Astrocyte (in vitro differentiated cells and primary cell): ENCODE measurements at regions not wholly inside any gene's neighbourhood (a gene's known extent, or its start where the extent isn't known, plus 50 kb on each side); places are given as distances from the start of the nearest gene placed in this dataset.

Experiments used
- DNase-seq: peaks from one replicate; pipeline ENCODE4 v3.0.0-alpha.2; 2010; ENCODE audit warnings: low read depth
- FAIRE-seq: peaks from 2 replicates; lab custom pipeline; 2011; peaks lifted over from hg19 to GRCh38; lab: Jason Lieb, UNC
- H2AFZ ChIP-seq: 2 replicates; pipeline ENCODE4 v1.6.0; 2012; ENCODE audit warnings: low read depth, low read length, inconsistent platforms
- H3K27ac ChIP-seq: 2 replicates; pipeline ENCODE4 v1.5.1; 2011; ENCODE audit warnings: low read depth, low read length, inconsistent platforms
- H3K27me3 ChIP-seq: 2 replicates; pipeline ENCODE4 v1.6.0; 2011; ENCODE audit warnings: low read length, inconsistent platforms; ENCODE audit not compliant: insufficient read depth
- H3K36me3 ChIP-seq: 2 replicates; pipeline ENCODE4 v1.5.1; 2011; ENCODE audit warnings: low read length, inconsistent platforms; ENCODE audit not compliant: insufficient read depth
- H3K4me1 ChIP-seq: 2 replicates; pipeline ENCODE4 v1.5.1; 2011; ENCODE audit warnings: low read length, inconsistent platforms; ENCODE audit not compliant: insufficient read depth
- H3K4me2 ChIP-seq: 2 replicates; pipeline ENCODE4 v1.6.0; 2012; ENCODE audit warnings: low read length, inconsistent platforms
- H3K4me3 ChIP-seq: 2 replicates; pipeline ENCODE4 v1.5.1; 2011; ENCODE audit warnings: low read depth, mild to moderate bottlenecking, low read length, inconsistent platforms; ENCODE audit not compliant: insufficient read depth
- H3K79me2 ChIP-seq: 2 replicates; pipeline ENCODE4 v1.6.0; 2012; ENCODE audit warnings: mild to moderate bottlenecking, low read length, inconsistent platforms; ENCODE audit not compliant: insufficient read depth
- H3K9ac ChIP-seq: 2 replicates; pipeline ENCODE4 v1.6.0; 2012; ENCODE audit warnings: mild to moderate bottlenecking, low read length, inconsistent platforms
- H3K9me3 ChIP-seq: 2 replicates; pipeline ENCODE4 v1.5.1; 2012; ENCODE audit warnings: low read depth, mild to moderate bottlenecking, low read length, inconsistent platforms; ENCODE audit not compliant: insufficient read depth
- H4K20me1 ChIP-seq: 2 replicates; pipeline ENCODE4 v1.6.0; 2012; ENCODE audit warnings: low read length, inconsistent platforms; ENCODE audit not compliant: insufficient read depth
- H3K27ac Mint-ChIP-seq: one replicate; pipeline ENCODE4 v1.8.0; 2021; ENCODE audit warnings: mild to moderate bottlenecking, mixed read lengths; ENCODE audit not compliant: unreplicated experiment
- H3K27me3 Mint-ChIP-seq: one replicate; pipeline ENCODE4 v1.8.0; 2021; ENCODE audit warnings: low read depth, mixed read lengths; ENCODE audit not compliant: unreplicated experiment
- H3K36me3 Mint-ChIP-seq: one replicate; pipeline ENCODE4 v1.8.0; 2021; ENCODE audit warnings: low read depth, mixed read lengths; ENCODE audit not compliant: unreplicated experiment
- H3K4me1 Mint-ChIP-seq: one replicate; pipeline ENCODE4 v1.8.0; 2021; ENCODE audit warnings: low read depth, mixed read lengths; ENCODE audit not compliant: unreplicated experiment
- H3K4me3 Mint-ChIP-seq: one replicate; pipeline ENCODE4 v1.8.0; 2021; ENCODE audit warnings: mild to moderate bottlenecking, moderate library complexity, mixed read lengths; ENCODE audit not compliant: unreplicated experiment
- H3K9me3 Mint-ChIP-seq: one replicate; pipeline ENCODE4 v1.8.0; 2021; ENCODE audit warnings: mild to moderate bottlenecking, mixed read lengths; ENCODE audit not compliant: unreplicated experiment
- EZH2 ChIP-seq: IDR thresholded peaks from 2 replicates; pipeline ENCODE4 v1.6.1; 2012; ENCODE audit warnings: mild to moderate bottlenecking, low read length, inconsistent platforms; ENCODE audit not compliant: insufficient read depth
- TF ChIP-seq, protein P1 (sequence below): IDR thresholded peaks from 2 replicates; pipeline ENCODE4 v1.5.1; 2011; ENCODE audit warnings: low read depth, mild to moderate bottlenecking, inconsistent platforms, low read length, moderate library complexity; ENCODE audit not compliant: insufficient read depth

DNA sequence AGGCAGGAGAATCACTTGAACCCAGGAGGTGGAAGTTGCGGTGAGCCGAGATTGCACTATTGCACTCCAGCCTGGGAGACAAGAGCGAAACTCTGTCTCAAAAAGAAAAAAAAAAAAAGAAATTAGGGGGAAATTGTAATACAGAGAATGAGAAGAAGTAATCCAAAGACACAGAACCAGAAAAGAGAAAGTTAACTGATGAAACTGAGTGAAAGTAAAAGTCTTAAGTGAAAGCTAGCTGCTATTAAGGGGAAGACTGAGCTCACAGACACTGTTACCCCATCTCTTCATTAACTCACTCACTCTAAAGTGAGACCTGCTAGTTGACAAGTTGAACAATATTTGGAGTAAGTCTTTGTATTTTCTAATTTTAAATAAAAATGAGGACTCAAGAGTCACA lies 763.0 kb upstream of the PCDH10 start:
- H3K4me2 ChIP-seq = no peak overlapping the region
- H3K27me3 ChIP-seq = no peaks in the 10 kb centered on the region
- Mint-ChIP-seq H3K36me3 (no peaks in the 10 kb centered on the region), H3K27ac (no peak overlapping the region), H3K4me3 (no peak overlapping the region), H3K9me3 (no peaks in the 10 kb centered on the region), H3K4me1 (no peaks in the 10 kb centered on the region), H3K27me3 (no peaks in the 10 kb centered on the region)
- no peaks in the 10 kb centered on the region for H3K36me3 ChIP-seq
- H3K9ac ChIP-seq = no peak overlapping the region
- TF ChIP-seq, protein P1, sequence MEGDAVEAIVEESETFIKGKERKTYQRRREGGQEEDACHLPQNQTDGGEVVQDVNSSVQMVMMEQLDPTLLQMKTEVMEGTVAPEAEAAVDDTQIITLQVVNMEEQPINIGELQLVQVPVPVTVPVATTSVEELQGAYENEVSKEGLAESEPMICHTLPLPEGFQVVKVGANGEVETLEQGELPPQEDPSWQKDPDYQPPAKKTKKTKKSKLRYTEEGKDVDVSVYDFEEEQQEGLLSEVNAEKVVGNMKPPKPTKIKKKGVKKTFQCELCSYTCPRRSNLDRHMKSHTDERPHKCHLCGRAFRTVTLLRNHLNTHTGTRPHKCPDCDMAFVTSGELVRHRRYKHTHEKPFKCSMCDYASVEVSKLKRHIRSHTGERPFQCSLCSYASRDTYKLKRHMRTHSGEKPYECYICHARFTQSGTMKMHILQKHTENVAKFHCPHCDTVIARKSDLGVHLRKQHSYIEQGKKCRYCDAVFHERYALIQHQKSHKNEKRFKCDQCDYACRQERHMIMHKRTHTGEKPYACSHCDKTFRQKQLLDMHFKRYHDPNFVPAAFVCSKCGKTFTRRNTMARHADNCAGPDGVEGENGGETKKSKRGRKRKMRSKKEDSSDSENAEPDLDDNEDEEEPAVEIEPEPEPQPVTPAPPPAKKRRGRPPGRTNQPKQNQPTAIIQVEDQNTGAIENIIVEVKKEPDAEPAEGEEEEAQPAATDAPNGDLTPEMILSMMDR = no peak
- TF ChIP-seq EZH2 = no peak
- H3K4me1 ChIP-seq = no peaks in the 10 kb centered on the region
- no peaks in the 10 kb centered on the region for H3K9me3 ChIP-seq
- no peak overlapping the region for H3K27ac ChIP-seq
- no peaks in the 10 kb centered on the region for H3K79me2 ChIP-seq
- DNase-seq (no peak), FAIRE-seq (no peak)
- no peak overlapping the region for H2AFZ ChIP-seq
- H4K20me1 ChIP-seq = no peaks in the 10 kb centered on the region
- no peak overlapping the region for H3K4me3 ChIP-seq

DNA sequence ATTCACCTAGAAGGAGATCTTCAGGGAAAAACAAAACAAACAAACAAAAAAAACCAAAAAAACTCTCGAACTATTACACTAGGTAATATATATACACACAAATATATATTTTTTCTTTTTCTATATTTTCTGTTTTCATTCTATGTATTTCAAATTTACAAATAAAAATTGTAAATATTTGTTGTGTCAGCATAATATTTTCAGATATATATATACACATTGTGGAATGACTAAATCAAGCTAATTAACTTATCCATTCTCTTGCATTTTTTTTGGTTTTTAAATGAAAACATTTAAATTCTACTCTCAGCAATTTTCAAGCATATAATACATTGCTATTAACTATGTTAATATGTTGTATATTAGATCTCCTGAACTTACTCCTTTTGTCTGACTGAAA lies 762.0 kb upstream of the PCDH10 start:
- Histone ChIP-seq H3K4me1 (no peaks in the 10 kb centered on the region), H3K9me3 (no peaks in the 10 kb centered on the region), H3K79me2 (no peaks in the 10 kb centered on the region), H3K27ac (no peak overlapping the region), H2AFZ (no peak overlapping the region), H3K27me3 (no peaks in the 10 kb centered on the region), H3K9ac (no peak overlapping the region), H3K4me2 (no peak overlapping the region), H4K20me1 (no peaks in the 10 kb centered on the region), H3K36me3 (no peaks in the 10 kb centered on the region), H3K4me3 (no peak overlapping the region)
- TF ChIP-seq, protein P1 = no peak
- no peak for TF ChIP-seq EZH2
- Mint-ChIP-seq H3K4me1 (no peaks in the 10 kb centered on the region), H3K36me3 (no peaks in the 10 kb centered on the region), H3K4me3 (no peak overlapping the region), H3K27ac (no peak overlapping the region), H3K9me3 (no peaks in the 10 kb centered on the region), H3K27me3 (no peaks in the 10 kb centered on the region)
- FAIRE-seq (no peak), DNase-seq (no peak)

DNA sequence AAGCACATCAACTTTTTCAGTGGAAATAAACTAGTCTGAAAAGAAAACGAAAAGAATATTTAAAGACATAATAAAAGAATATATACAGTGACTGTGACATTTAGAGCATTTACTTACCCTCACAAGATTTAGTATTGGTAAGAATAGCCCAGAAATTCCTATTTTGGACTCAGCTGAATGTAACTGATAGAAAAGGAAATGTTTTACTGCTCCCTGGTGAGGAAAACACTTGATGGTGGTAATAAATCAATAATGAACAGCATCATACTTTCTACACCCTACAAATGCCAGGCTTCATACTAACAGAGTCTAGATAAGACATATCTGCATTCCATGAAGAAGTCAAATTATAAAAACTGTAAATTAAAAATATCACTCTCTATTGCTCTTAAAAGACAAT lies 753.5 kb upstream of the PCDH10 start:
- Mint-ChIP-seq H3K4me3 (no peak overlapping the region), H3K27me3 (no peaks in the 10 kb centered on the region), H3K9me3 (no peaks in the 10 kb centered on the region), H3K4me1 (peaks cover 6% of the 10 kb centered on the region), H3K27ac (no peak overlapping the region), H3K36me3 (no peaks in the 10 kb centered on the region)
- peaks cover 7% of the 10 kb centered on the region for H3K4me1 ChIP-seq
- FAIRE-seq (no peak), DNase-seq (peak; percentile 3)
- no peak overlapping the region for H3K27ac ChIP-seq
- no peaks in the 10 kb centered on the region for H3K36me3 ChIP-seq
- H3K79me2 ChIP-seq = no peaks in the 10 kb centered on the region
- no peak overlapping the region for H2AFZ ChIP-seq
- H3K4me3 ChIP-seq = no peak overlapping the region
- H3K9ac ChIP-seq = no peak overlapping the region
- no peaks in the 10 kb centered on the region for H3K27me3 ChIP-seq
- TF ChIP-seq, protein P1 = no peak
- TF ChIP-seq EZH2 = no peak
- no peaks in the 10 kb centered on the region for H3K9me3 ChIP-seq
- no peaks in the 10 kb centered on the region for H4K20me1 ChIP-seq
- H3K4me2 ChIP-seq = no peak overlapping the region
